Hematopoietic multipotent progenitor cell treated with erythropoietin and hydrocortisone succinate and interleukin-3 and kit ligand, for 17 days (in vitro differentiated cells): ENCODE measurements at regions not wholly inside any gene's neighbourhood (a gene's known extent, or its start where the extent isn't known, plus 50 kb on each side); places are given as distances from the start of the nearest gene placed in this dataset.
"Not testable (repeated sequence)": the region's sequence is repeated elsewhere in the genome, so short reads cannot be mapped to it uniquely, and the experiment has no call there.

Experiments
- DNase-seq: peaks from one replicate; pipeline ENCODE4 v3.0.0-alpha.2; 2015; ENCODE audit warnings: low spot score

- no peak for DNase-seq
These were observed 868.6 kb downstream of the TBL1XR1 start for GRCh38 chr3:176328666-176329065.

GRCh38 chr3:176328198-176328597 is 869.1 kb downstream of the TBL1XR1 start:
- no peak for DNase-seq

- DNase-seq = not testable (repeated sequence)
These were observed 870.3 kb downstream of the TBL1XR1 start for GRCh38 chr3:176326894-176327490.

GRCh38 chr3:176321532-176321931 is 875.8 kb downstream of the TBL1XR1 start:
- DNase-seq = not testable (repeated sequence)

GRCh38 chr3:176321099-176321498 is 876.2 kb downstream of the TBL1XR1 start:
- no peak for DNase-seq

- no peak for DNase-seq
These were observed 883.9 kb downstream of the TBL1XR1 start for GRCh38 chr3:176313426-176313825.

- no peak for DNase-seq
These were observed 886.6 kb downstream of the TBL1XR1 start for GRCh38 chr3:176310641-176311040.

- DNase-seq = no peak
These were observed 895.0 kb downstream of the TBL1XR1 start for GRCh38 chr3:176302271-176302670.

GRCh38 chr3:176296066-176296597 is 901.1 kb downstream of the TBL1XR1 start:
- DNase-seq = no peak

- DNase-seq = no peak
These were observed 904.0 kb downstream of the TBL1XR1 start for GRCh38 chr3:176293276-176293675.

- no peak for DNase-seq
These were observed 910.7 kb downstream of the TBL1XR1 start for GRCh38 chr3:176286476-176287085.

GRCh38 chr3:176275538-176275937 is 921.7 kb downstream of the TBL1XR1 start:
- DNase-seq = no peak

GRCh38 chr3:176275113-176275512 is 922.2 kb downstream of the TBL1XR1 start:
- no peak for DNase-seq

GRCh38 chr3:176274161-176274560 is 923.1 kb downstream of the TBL1XR1 start:
- DNase-seq = no peak

- no peak for DNase-seq
These were observed 935.2 kb downstream of the TBL1XR1 start for GRCh38 chr3:176262071-176262470.

GRCh38 chr3:176247191-176247590 is 950.1 kb downstream of the TBL1XR1 start:
- no peak for DNase-seq

GRCh38 chr3:176219970-176220369 is 977.3 kb downstream of the TBL1XR1 start:
- DNase-seq = no peak

GRCh38 chr3:176214758-176215157 is 982.5 kb downstream of the TBL1XR1 start:
- no peak for DNase-seq

- DNase-seq = not testable (repeated sequence)
These were observed 984.0 kb downstream of the TBL1XR1 start for GRCh38 chr3:176213314-176213713.

- no peak for DNase-seq
These were observed 988.4 kb downstream of the TBL1XR1 start for GRCh38 chr3:176208915-176209314.

- DNase-seq = no peak
These were observed 989.0 kb downstream of the TBL1XR1 start for GRCh38 chr3:176208283-176208682.

- DNase-seq = no peak
These were observed 990.5 kb downstream of the TBL1XR1 start for GRCh38 chr3:176206809-176207208.

GRCh38 chr3:176202652-176203051 is 994.6 kb downstream of the TBL1XR1 start:
- DNase-seq = no peak
